ENCODE measurements at regions not wholly inside any gene's neighbourhood (a gene's known extent, or its start where the extent isn't known, plus 50 kb on each side); places are given as distances from the start of the nearest gene placed in this dataset.

DNA sequence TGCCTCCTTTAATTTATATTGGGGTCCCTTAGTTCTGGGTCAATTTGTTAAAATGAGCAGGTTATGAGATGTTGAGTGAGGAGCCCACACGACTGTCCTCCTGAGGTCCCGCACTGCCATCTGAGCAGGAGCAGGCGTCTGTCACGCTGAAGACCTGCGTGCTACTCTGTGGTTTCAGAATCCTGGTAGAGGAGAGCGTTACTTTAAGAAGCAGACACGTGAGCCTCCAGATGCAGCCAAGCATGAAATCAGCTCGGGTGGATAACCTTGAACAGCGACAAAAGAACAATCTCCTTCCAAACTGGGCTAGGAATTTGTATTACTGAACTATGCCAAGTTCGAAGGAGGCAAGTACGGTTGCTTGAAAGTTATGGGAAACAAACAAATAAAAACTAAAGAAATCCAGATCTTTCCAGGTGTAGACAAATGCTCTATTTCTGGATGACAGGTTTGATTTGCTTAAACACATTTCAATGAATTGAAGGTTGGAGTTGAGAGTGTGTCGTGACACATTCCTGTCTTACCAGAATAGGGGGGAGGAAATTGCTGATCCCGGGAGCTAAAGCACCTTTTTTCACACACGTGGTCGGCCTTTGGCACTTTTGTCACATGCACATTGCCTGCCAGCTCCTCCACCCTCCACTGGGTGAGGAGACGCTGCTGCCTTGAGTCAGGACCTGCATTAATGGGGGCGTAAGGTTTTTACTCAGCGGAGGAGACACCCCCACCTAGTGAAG lies 945.5 kb upstream of the SLC10A2 start:
- no peaks in the 10 kb centered on the region for H3K9me3 ChIP-seq (ENCODE audit: control insufficient read depth, low read length)
- H3K9ac ChIP-seq (ENCODE audit: low read length), result no peak overlapping the region
- H3K4me1 ChIP-seq (ENCODE audit: control insufficient read depth, insufficient read depth, low read length), result peaks cover 7% of the 10 kb centered on the region
- H3K27me3 ChIP-seq (ENCODE audit: control insufficient read depth, insufficient read depth, low read length), result no peaks in the 10 kb centered on the region
- no peaks in the 10 kb centered on the region for H3K36me3 ChIP-seq (ENCODE audit: control insufficient read depth, insufficient read depth, low read length)
- H3K4me3 ChIP-seq (ENCODE audit: low read length), result no peak overlapping the region

DNA sequence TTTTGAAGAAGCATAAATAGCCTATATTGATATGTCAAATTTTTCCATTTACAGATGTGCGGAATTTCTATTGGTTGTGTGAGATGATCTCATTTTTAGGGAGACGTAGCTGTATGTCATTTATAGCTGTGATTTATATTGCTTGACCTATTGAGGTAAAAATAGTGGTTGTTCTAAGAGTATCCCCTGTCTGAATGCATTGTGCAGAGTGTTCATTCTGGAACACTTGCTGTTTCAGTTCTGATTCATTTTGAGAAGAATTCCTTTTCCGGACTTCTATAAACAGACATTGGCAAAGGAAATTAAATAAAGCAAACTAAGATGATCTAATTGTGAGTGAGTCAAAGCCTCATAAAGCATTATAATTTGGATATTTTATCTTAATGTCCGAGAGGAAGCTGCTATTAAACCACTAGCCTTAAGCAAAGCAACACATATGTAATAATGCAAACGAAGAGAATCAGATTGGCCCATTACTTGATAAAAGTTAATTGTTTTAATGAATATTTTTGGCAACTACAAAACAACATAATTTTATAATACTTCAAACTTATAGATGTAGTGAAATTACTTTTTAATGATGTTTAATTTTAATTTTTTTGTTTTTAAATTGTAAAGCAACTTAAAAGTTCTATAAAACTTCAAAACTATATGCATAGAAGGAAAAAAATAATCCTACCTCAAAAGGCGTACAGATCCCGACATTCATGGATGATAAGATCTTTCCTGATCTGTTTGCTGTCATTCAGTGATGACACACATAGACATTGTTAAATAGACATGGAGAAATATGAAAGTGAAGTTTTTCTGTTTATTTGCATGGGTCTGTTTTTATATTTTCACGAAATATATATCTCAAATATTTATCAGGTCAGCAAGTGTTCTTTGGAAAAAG lies 942.6 kb upstream of the SLC10A2 start:
- Histone ChIP-seq H3K4me3 (ENCODE audit: low read length) (no peak overlapping the region), H3K4me1 (ENCODE audit: control insufficient read depth, insufficient read depth, low read length) (no peaks in the 10 kb centered on the region), H3K36me3 (ENCODE audit: control insufficient read depth, insufficient read depth, low read length) (no peaks in the 10 kb centered on the region), H3K27me3 (ENCODE audit: control insufficient read depth, insufficient read depth, low read length) (no peaks in the 10 kb centered on the region), H3K9ac (ENCODE audit: low read length) (no peak overlapping the region), H3K9me3 (ENCODE audit: control insufficient read depth, low read length) (no peaks in the 10 kb centered on the region)

DNA sequence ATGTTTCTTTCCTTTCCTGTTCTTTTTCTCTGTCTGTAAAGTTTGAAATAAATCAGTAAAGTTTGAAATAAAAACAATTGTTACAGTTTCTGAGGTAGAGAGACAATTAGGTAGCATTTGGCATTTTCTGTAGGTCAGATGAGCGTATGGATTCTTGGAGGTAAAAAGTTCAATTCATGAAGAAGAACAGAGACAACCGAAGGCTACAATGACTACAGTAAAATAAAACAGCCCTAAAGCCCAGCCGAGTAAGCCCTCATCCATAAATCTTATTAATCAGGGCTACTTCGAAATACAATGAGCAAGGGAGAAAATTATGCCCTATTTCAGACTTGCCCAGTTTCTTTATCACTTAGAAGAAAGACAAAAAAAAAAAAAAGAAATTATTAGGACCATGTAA lies 941.9 kb upstream of the SLC10A2 start:
- Histone ChIP-seq H3K36me3 (ENCODE audit: control insufficient read depth, insufficient read depth, low read length) (no peaks in the 10 kb centered on the region), H3K4me3 (ENCODE audit: low read length) (no peak overlapping the region), H3K4me1 (ENCODE audit: control insufficient read depth, insufficient read depth, low read length) (no peaks in the 10 kb centered on the region), H3K27me3 (ENCODE audit: control insufficient read depth, insufficient read depth, low read length) (no peaks in the 10 kb centered on the region), H3K9me3 (ENCODE audit: control insufficient read depth, low read length) (no peaks in the 10 kb centered on the region), H3K9ac (ENCODE audit: low read length) (no peak overlapping the region)

DNA sequence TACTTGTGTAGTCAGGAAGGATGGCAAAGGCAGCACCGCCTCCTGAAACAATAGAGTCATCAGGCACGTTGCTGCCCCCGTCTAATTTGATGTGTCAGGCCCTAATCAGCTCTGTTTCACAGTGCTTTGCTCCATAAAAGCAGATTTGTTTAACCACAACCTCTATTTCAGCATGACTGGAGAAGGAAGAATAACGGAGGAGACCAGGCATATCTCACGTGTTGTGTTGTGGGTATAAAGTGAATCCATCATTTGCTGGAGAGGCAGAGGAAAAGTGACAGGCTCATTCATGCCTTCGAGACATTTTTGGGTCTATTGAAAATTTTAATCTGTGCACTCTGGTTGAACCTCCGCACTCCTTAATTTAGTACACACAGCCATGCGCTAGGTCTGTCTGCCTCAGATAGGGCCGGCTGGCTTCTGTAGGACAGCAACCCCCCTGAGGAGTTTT lies 940.4 kb upstream of the SLC10A2 start:
- no peaks in the 10 kb centered on the region for H3K4me1 ChIP-seq (ENCODE audit: control insufficient read depth, insufficient read depth, low read length)
- H3K4me3 ChIP-seq (ENCODE audit: low read length), result no peak overlapping the region
- no peaks in the 10 kb centered on the region for H3K9me3 ChIP-seq (ENCODE audit: control insufficient read depth, low read length)
- H3K36me3 ChIP-seq (ENCODE audit: control insufficient read depth, insufficient read depth, low read length), result no peaks in the 10 kb centered on the region
- H3K27me3 ChIP-seq (ENCODE audit: control insufficient read depth, insufficient read depth, low read length), result no peaks in the 10 kb centered on the region
- no peak overlapping the region for H3K9ac ChIP-seq (ENCODE audit: low read length)

DNA sequence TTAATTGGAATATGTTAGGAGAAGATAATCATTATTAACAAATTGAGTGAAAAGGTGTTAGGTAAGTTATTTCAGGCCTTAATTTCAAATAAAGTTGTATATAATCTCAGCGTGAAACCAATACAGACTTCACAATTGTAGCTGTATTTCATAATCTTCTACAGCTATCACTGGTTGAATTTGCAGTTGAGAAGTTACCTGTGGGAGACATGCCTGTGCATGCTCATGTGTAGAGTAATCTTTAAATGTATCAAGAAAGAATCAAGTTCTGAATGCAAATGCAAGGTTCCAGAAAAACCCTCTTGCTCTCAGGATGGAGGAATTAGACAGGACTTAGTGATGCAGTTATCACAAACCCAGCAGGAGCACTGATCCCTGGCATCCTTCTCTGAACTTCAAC lies 938.4 kb upstream of the SLC10A2 start:
- no peak overlapping the region for H3K4me3 ChIP-seq (ENCODE audit: low read length)
- no peaks in the 10 kb centered on the region for H3K27me3 ChIP-seq (ENCODE audit: control insufficient read depth, insufficient read depth, low read length)
- H3K9ac ChIP-seq (ENCODE audit: low read length), result no peak overlapping the region
- H3K36me3 ChIP-seq (ENCODE audit: control insufficient read depth, insufficient read depth, low read length), result no peaks in the 10 kb centered on the region
- no peaks in the 10 kb centered on the region for H3K4me1 ChIP-seq (ENCODE audit: control insufficient read depth, insufficient read depth, low read length)
- H3K9me3 ChIP-seq (ENCODE audit: control insufficient read depth, low read length), result no peaks in the 10 kb centered on the region

DNA sequence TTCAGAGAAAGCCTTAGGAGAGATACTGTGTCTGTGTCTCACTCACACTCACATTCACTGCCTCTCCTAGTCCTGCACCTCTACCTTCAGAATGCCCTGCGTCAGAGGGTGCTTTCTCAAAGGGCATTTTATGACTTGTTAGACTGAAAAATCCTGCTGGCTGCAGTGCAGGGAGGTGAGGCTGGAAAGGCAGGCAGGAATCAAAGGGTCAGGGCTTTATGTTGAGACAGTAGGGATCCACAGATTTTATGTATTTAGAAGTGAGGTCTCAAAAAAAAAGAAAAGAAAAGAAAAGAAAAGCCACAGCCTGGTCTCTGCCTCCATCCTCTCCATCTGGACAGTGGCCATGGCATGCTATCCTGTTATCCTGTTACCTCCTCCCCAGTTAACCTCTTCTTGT lies 936.0 kb upstream of the SLC10A2 start:
- Histone ChIP-seq H3K27me3 (ENCODE audit: control insufficient read depth, insufficient read depth, low read length) (no peaks in the 10 kb centered on the region), H3K9ac (ENCODE audit: low read length) (no peak overlapping the region), H3K9me3 (ENCODE audit: control insufficient read depth, low read length) (no peaks in the 10 kb centered on the region), H3K4me1 (ENCODE audit: control insufficient read depth, insufficient read depth, low read length) (no peaks in the 10 kb centered on the region), H3K4me3 (ENCODE audit: low read length) (no peak overlapping the region), H3K36me3 (ENCODE audit: control insufficient read depth, insufficient read depth, low read length) (no peaks in the 10 kb centered on the region)

DNA sequence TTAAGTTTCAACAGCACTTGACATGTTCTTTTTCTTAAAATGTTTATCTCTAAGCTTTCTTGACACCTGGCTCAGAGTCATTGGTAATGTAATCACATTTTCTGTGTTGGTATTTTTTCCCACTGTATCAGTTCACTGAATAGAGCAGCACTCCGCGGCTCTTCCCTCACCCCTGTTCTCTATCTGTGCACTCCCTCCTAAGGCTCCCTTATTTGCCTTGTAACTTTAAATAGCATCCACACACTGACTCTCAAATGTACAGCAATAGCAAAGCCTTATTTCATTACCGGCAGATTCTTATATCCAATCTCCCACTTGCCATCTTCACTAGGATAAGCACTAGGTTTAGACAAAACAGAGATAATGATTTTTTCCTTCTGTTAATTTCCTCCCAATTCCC lies 935.5 kb upstream of the SLC10A2 start:
- Histone ChIP-seq H3K27me3 (ENCODE audit: control insufficient read depth, insufficient read depth, low read length) (no peaks in the 10 kb centered on the region), H3K9me3 (ENCODE audit: control insufficient read depth, low read length) (no peaks in the 10 kb centered on the region), H3K9ac (ENCODE audit: low read length) (no peak overlapping the region), H3K36me3 (ENCODE audit: control insufficient read depth, insufficient read depth, low read length) (no peaks in the 10 kb centered on the region), H3K4me1 (ENCODE audit: control insufficient read depth, insufficient read depth, low read length) (no peaks in the 10 kb centered on the region), H3K4me3 (ENCODE audit: low read length) (no peak overlapping the region)

DNA sequence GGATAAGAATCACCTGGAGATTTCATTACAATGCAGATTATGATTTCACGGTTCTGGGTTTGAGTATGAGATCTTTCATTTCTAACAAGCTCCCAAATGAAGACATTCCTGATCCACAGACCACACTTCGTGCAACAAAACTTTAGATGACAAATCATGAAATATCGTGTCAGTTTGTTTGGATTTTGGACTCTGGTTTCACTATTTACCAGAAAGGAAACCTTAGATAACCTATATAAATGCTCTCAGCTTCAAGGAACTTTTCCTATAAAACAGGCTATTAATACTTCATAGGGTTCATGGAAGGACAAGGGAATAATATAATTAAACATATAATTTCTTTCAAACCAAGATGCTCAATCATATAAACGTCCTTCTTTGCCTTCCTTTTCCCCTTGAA lies 930.5 kb upstream of the SLC10A2 start:
- H3K9me3 ChIP-seq (ENCODE audit: control insufficient read depth, low read length), result no peaks in the 10 kb centered on the region
- H3K27me3 ChIP-seq (ENCODE audit: control insufficient read depth, insufficient read depth, low read length), result no peaks in the 10 kb centered on the region
- no peaks in the 10 kb centered on the region for H3K36me3 ChIP-seq (ENCODE audit: control insufficient read depth, insufficient read depth, low read length)
- no peak overlapping the region for H3K9ac ChIP-seq (ENCODE audit: low read length)
- H3K4me3 ChIP-seq (ENCODE audit: low read length), result no peak overlapping the region
- no peaks in the 10 kb centered on the region for H3K4me1 ChIP-seq (ENCODE audit: control insufficient read depth, insufficient read depth, low read length)

DNA sequence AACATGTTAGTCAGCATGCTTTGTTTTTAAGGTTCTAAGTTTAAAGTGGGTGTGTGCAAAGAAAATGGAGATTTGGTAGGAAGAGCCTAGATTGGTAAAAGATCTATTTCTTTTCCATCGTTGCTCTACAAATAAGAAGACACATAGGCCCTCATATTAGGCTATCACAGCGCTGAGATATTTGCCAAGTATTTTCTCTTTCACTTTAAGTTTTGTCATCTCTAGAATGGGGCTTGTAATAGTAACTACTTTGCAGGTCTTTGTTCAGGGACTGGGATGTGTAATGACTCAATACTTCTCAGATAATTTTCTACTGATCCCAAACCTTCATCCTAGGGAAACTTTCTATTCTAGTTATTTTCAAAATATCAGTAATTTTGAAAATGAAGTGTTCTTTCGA lies 917.7 kb upstream of the SLC10A2 start:
- no peaks in the 10 kb centered on the region for H3K9me3 ChIP-seq (ENCODE audit: control insufficient read depth, low read length)
- no peaks in the 10 kb centered on the region for H3K36me3 ChIP-seq (ENCODE audit: control insufficient read depth, insufficient read depth, low read length)

DNA sequence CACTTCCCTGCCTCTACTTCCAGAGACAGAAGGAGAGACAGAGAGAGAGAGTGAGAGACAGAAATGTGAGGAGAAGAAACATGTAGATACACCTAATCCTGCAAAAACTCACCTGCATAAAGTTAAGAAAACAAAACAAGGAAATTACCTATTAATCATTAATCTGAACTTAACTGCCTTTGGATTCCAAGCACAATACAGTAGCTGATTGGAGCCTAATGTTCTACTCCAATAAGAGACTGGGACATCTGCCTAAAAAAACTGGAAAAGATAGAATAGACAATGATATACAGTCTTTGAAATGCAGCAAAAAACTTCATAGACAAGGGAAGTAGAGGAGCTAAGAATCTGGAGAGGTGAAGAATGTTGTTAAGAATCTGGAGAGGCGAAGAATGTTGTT lies 910.2 kb upstream of the SLC10A2 start:
- Histone ChIP-seq H3K27me3 (ENCODE audit: control insufficient read depth, insufficient read depth, low read length) (no peaks in the 10 kb centered on the region), H3K4me3 (ENCODE audit: low read length) (no peak overlapping the region), H3K9ac (ENCODE audit: low read length) (no peak overlapping the region), H3K9me3 (ENCODE audit: control insufficient read depth, low read length) (no peaks in the 10 kb centered on the region), H3K36me3 (ENCODE audit: control insufficient read depth, insufficient read depth, low read length) (no peaks in the 10 kb centered on the region), H3K4me1 (ENCODE audit: control insufficient read depth, insufficient read depth, low read length) (no peaks in the 10 kb centered on the region)

More for the DNA sequence above, 917.7 kb upstream of the SLC10A2 start:
- Histone ChIP-seq H3K4me1 (ENCODE audit: control insufficient read depth, insufficient read depth, low read length) (no peaks in the 10 kb centered on the region), H3K4me3 (ENCODE audit: low read length) (no peak overlapping the region), H3K9ac (ENCODE audit: low read length) (no peak overlapping the region), H3K27me3 (ENCODE audit: control insufficient read depth, insufficient read depth, low read length) (no peaks in the 10 kb centered on the region)

DNA sequence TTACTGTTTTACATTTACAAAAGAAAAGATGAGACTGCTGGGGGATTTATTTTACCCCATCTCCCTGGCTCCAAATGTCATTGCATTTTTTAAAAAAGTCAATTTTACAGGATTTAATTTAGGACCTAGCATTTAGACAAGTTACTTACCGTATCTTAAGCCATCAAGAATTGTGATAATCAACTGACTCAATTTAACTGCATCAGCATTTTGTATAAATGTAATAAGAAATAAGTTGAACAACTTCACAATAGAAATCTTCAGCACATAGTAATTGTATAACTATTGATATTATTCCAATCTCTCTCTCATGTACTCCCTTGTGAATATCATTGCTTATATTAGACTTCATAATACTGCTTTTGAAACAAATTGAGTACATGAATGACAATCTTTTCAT lies 907.5 kb upstream of the SLC10A2 start:
- Histone ChIP-seq H3K9ac (ENCODE audit: low read length) (no peak overlapping the region), H3K4me3 (ENCODE audit: low read length) (no peak overlapping the region), H3K27me3 (ENCODE audit: control insufficient read depth, insufficient read depth, low read length) (no peaks in the 10 kb centered on the region), H3K9me3 (ENCODE audit: control insufficient read depth, low read length) (no peaks in the 10 kb centered on the region), H3K36me3 (ENCODE audit: control insufficient read depth, insufficient read depth, low read length) (no peaks in the 10 kb centered on the region), H3K4me1 (ENCODE audit: control insufficient read depth, insufficient read depth, low read length) (no peaks in the 10 kb centered on the region)

DNA sequence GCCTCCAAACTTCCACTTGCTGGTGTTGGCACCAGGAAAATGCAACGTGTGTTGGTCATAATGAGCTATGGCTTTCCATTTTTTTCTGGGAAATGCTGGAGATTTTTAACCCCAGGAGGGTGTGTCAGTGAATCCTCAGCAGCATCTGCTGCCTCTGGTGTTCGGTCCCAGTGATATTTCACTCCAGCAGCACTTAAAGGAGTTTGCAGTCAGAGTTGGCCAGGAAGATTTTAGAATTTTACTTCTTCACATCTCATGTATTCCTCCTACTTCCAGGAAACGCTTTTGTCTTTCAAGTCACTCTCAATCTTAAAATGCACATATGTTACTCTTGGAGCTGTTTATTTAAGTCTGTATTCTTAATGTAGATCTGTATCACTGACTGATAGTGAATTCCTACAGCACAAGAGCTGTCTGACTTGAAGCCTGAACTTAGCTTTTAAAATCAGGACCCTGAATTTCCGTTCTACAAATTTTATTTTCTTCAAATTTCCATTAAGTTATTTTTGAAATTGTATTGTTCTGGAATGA lies 903.4 kb upstream of the SLC10A2 start:
- H3K9me3 ChIP-seq (ENCODE audit: control insufficient read depth, low read length), result no peaks in the 10 kb centered on the region
- no peak overlapping the region for H3K9ac ChIP-seq (ENCODE audit: low read length)
- no peaks in the 10 kb centered on the region for H3K4me1 ChIP-seq (ENCODE audit: control insufficient read depth, insufficient read depth, low read length)
- H3K4me3 ChIP-seq (ENCODE audit: low read length), result no peak overlapping the region
- no peaks in the 10 kb centered on the region for H3K36me3 ChIP-seq (ENCODE audit: control insufficient read depth, insufficient read depth, low read length)
- H3K27me3 ChIP-seq (ENCODE audit: control insufficient read depth, insufficient read depth, low read length), result no peaks in the 10 kb centered on the region
